GM12878 (cell line): ENCODE measurements at regions not wholly inside any gene's neighbourhood (a gene's known extent, or its start where the extent isn't known, plus 50 kb on each side); places are given as distances from the start of the nearest gene placed in this dataset.

Source experiments
- ATAC-seq: fragments of 200-7000 bp; cut with Tn5 transposase; 3 replicates; pipeline ENCODE4 v1.9.1; 2020; ENCODE audit warnings: mild to moderate bottlenecking, moderate library complexity
- BruUV-seq: library from RNA; stranded (reverse); fragments of 400-500 nt; replicated peaks from 2 replicates; lab custom pipeline; 2021; lab: Mats Ljungman, UMichigan
- CTCF ChIA-PET: fragments of 300-600 bp; sonication (Branson Sonifier 250); formaldehyde crosslinking; extraction: SDS; loops from one replicate; lab custom pipeline; 2021; ENCODE audit warnings: inconsistent platforms; lab: Yijun Ruan, JAX
- POLR2A ChIA-PET: fragments of 350-600 bp; formaldehyde crosslinking; extraction: SDS; loops from one replicate; lab custom pipeline; 2021; ENCODE audit warnings: inconsistent platforms; lab: Charles Lee
- RAD21 ChIA-PET: fragments of 300-600 bp; sonication (Branson Sonifier 250); formaldehyde crosslinking; loops from one replicate; lab custom pipeline; 2023; ENCODE audit warnings: antibody characterized with exemption; ENCODE audit not compliant: unreplicated experiment; lab: Charles Lee
- SMC1A ChIA-PET: fragments of 300-600 bp; sonication (Branson Sonifier 250); formaldehyde crosslinking; loops from one replicate; lab custom pipeline; 2023; ENCODE audit not compliant: unreplicated experiment, uncharacterized antibody; lab: Charles Lee
- DNase-seq: peaks from one replicate; pipeline ENCODE4 v3.0.0-alpha.2; 2011; ENCODE audit warnings: low read depth, low spot score
- FAIRE-seq: peaks from 3 replicates; lab custom pipeline; 2011; peaks lifted over from hg19 to GRCh38; lab: Jason Lieb, UNC
- H2AFZ ChIP-seq: 2 replicates; pipeline ENCODE4 v1.6.0; 2011; ENCODE audit warnings: low read depth, low read length, control low read depth; ENCODE audit not compliant: control insufficient read depth
- H3K27ac ChIP-seq: 2 replicates; pipeline ENCODE4 v1.5.1; 2011; ENCODE audit warnings: control low read depth; ENCODE audit not compliant: control insufficient read depth, insufficient read depth
- H3K27me3 ChIP-seq, 2 experiments: replicated peaks in 1 of 2; 2 replicates each; pipeline versions ENCODE4 v1.6.0 to v1.6.1; 2011; ENCODE audit warnings: low read length in 1 of 2; ENCODE audit not compliant: control insufficient read depth in 2 of 2, insufficient read depth in 2 of 2
- H3K36me3 ChIP-seq, 2 experiments: 2 replicates each; pipeline ENCODE4 v1.5.1; 2011; ENCODE audit warnings: low read length in 1 of 2; ENCODE audit not compliant: control insufficient read depth in 2 of 2, insufficient read depth in 2 of 2
- H3K4me1 ChIP-seq: 2 replicates; pipeline ENCODE4 v1.6.1; 2011; ENCODE audit warnings: mild to moderate bottlenecking, low read length, moderate library complexity, mixed read lengths; ENCODE audit not compliant: control insufficient read depth, insufficient read depth
- H3K4me2 ChIP-seq: 2 replicates; pipeline ENCODE4 v1.6.0; 2011; ENCODE audit warnings: control low read depth; ENCODE audit not compliant: control insufficient read depth, insufficient read depth
- H3K4me3 ChIP-seq: fragments of 200-600 bp; sonication (generic); 2 replicates; pipeline ENCODE4 v1.5.1; 2016
- H3K79me2 ChIP-seq: 2 replicates; pipeline ENCODE4 v1.6.0; 2011; ENCODE audit warnings: low read length; ENCODE audit not compliant: control insufficient read depth, insufficient read depth
- H3K9ac ChIP-seq: 2 replicates; pipeline ENCODE4 v1.8.0; 2011; ENCODE audit warnings: low read length, control low read depth, mixed read lengths; ENCODE audit not compliant: control insufficient read depth, insufficient read depth
- H3K9me3 ChIP-seq: replicated peaks from 3 replicates; pipeline ENCODE4 v1.5.1; 2011; ENCODE audit warnings: mild to moderate bottlenecking, low read length; ENCODE audit not compliant: control insufficient read depth, insufficient read depth
- H4K20me1 ChIP-seq: 2 replicates; pipeline ENCODE4 v1.6.0; 2011; ENCODE audit not compliant: control insufficient read depth, insufficient read depth
- BCL3 ChIP-seq: IDR thresholded peaks from 2 replicates; pipeline ENCODE4 v1.6.1; 2011; ENCODE audit warnings: borderline replicate concordance, low read depth, mild to moderate bottlenecking, moderate library complexity, low read length; ENCODE audit not compliant: insufficient read depth, poor library complexity, severe bottlenecking
- BRCA1 ChIP-seq: IDR thresholded peaks from 2 replicates; pipeline ENCODE4 v1.6.1; 2011; ENCODE audit warnings: low read depth, low read length, improper control_type of control experiment
- CREM ChIP-seq: IDR thresholded peaks from 2 replicates; pipeline ENCODE4 v1.6.1; 2014; ENCODE audit warnings: antibody characterized with exemption, low read depth
- E2F4 ChIP-seq: IDR thresholded peaks from 2 replicates; pipeline ENCODE4 v1.6.1; 2012; ENCODE audit warnings: low read depth, low read length, improper control_type of control experiment
- GABPA ChIP-seq: IDR thresholded peaks from 2 replicates; pipeline ENCODE4 v1.6.1; 2014; ENCODE audit warnings: antibody characterized with exemption, low read depth, mild to moderate bottlenecking, inconsistent platforms
- MEF2B ChIP-seq: fragments of 450-650 bp; IDR thresholded peaks from 2 replicates; pipeline ENCODE4 v1.6.1; 2018; ENCODE audit warnings: mild to moderate bottlenecking, moderate library complexity; ENCODE audit not compliant: partially characterized antibody, poor library complexity, severe bottlenecking
- MLLT1 ChIP-seq: fragments of 450-650 bp; IDR thresholded peaks from 2 replicates; pipeline ENCODE4 v1.6.1; 2016; ENCODE audit warnings: mild to moderate bottlenecking
- NFXL1 ChIP-seq: fragments of 450-650 bp; IDR thresholded peaks from 2 replicates; pipeline ENCODE4 v1.6.1; 2017; ENCODE audit warnings: antibody characterized with exemption, mild to moderate bottlenecking, borderline replicate concordance
- NFYB ChIP-seq: IDR thresholded peaks from 2 replicates; pipeline ENCODE4 v1.6.1; 2011; ENCODE audit warnings: low read depth, mild to moderate bottlenecking, low read length, improper control_type of control experiment, moderate library complexity; ENCODE audit not compliant: insufficient read depth
- POLR2AphosphoS2 ChIP-seq: IDR thresholded peaks from 2 replicates; pipeline ENCODE4 v1.6.1; 2011; ENCODE audit warnings: low read depth, mild to moderate bottlenecking, low read length, improper control_type of control experiment, moderate library complexity
- RUNX3 ChIP-seq: IDR thresholded peaks from 2 replicates; pipeline ENCODE4 v1.6.1; 2012; ENCODE audit warnings: low read length, inconsistent platforms
- SPI1 ChIP-seq: IDR thresholded peaks from 2 replicates; pipeline ENCODE4 v1.6.1; 2011; ENCODE audit warnings: low read depth, mild to moderate bottlenecking, low read length, moderate library complexity, borderline replicate concordance; ENCODE audit not compliant: insufficient read depth
- ZNF384 ChIP-seq: IDR thresholded peaks from 2 replicates; pipeline ENCODE4 v1.6.1; 2012; ENCODE audit warnings: low read depth, mild to moderate bottlenecking, low read length, improper control_type of control experiment, borderline replicate concordance
- WGBS: methylation state at CpG from one replicate; pipeline ENCODE4 v1.1.6; 2016; ENCODE audit warnings: low lambda C conversion rate; ENCODE audit not compliant: insufficient replicate concordance, insufficient coverage; ENCODE audit errors: missing lambda C conversion rate; 5-methylcytosine and 5-hydroxymethylcytosine counted together
- in situ Hi-C: fragments of 300-500 bp; cut with MboI; formaldehyde crosslinking; loops from 9 replicates; pipeline ENCODE4 v1.14.3; 2018; ENCODE audit warnings: mixed read lengths
- intact Hi-C: fragments of 100-400 bp; cut with micrococcal nuclease; formaldehyde crosslinking; loops from one replicate; pipeline ENCODE4 v1.14.2; 2022; ENCODE audit not compliant: unreplicated experiment
- TF ChIP-seq, protein P1 (sequence below): fragments of 450-650 bp; IDR thresholded peaks from 2 replicates; pipeline ENCODE4 v1.6.1; 2016; ENCODE audit warnings: mild to moderate bottlenecking
- TF ChIP-seq, protein P2 (sequence below): IDR thresholded peaks from 2 replicates; pipeline ENCODE4 v1.6.1; 2012; ENCODE audit warnings: low read depth, low read length, improper control_type of control experiment

DNA sequence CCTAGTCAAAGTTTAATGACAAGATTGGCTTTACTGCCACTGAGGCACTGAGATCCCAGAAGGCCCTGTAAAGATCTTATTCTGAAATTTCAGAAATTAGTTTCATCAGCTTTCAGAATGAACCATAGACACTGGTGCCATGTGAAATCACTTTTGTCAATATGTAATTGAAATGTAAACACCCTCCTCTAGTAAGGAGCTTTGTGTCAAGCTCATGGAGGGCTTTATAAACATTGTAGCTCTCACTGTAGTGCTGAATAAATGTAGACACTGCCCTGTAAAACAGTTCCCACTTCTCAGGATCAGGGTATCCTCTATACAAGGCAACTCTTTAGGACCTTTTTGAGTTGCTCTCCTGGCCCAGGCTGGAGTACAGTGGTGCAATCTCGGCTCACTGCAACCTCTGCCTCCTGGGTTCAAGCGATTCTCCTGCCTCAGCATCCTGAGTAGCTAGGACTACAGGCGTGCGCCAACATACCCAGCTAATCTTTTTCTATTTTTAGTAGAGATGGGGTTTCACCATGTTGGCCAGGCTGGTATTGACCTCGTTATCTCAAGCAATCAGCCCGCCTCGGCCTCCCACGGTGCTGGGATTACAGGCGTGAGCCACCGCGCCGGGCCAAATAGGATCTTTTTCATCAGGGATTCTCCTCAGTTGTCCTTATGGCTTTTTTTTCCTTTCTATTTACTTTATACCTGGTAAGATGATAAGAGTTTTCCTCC, 1823.9 kb upstream of the CDH9 start (continued):
- TF ChIP-seq BCL3: no peak

GRCh38 chr5:28855626-28856025, 1817.2 kb upstream of the CDH9 start:
- Histone ChIP-seq H3K79me2 (no peaks in the 10 kb centered on the region), H3K4me3 (no peak overlapping the region), H3K9ac (no peak overlapping the region), H3K27ac (no peak overlapping the region), H3K9me3 (no peaks in the 10 kb centered on the region), H4K20me1 (no peaks in the 10 kb centered on the region), H3K27me3 (no peaks in the 10 kb centered on the region), H2AFZ (no peak overlapping the region), H3K4me2 (no peak overlapping the region), H3K36me3 (no peaks in the 10 kb centered on the region), H3K4me1 (no peaks in the 10 kb centered on the region)
- WGBS: 0% methylated on average over 1 of the region's 1 CpG
- ATAC-seq (no peak), DNase-seq (no peak), FAIRE-seq (no peak)
- in situ Hi-C loops (no loop called here), intact Hi-C loops (no loop called here)
- BruUV-seq: no TSS peak
- ChIA-PET RAD21 (no interaction called here), SMC1A (no interaction called here), POLR2A (no interaction called here), CTCF (no interaction called here)
- TF ChIP-seq BRCA1 (no peak), ZNF384 (no peak), CREM (no peak), E2F4 (no peak), MLLT1 (no peak), NFXL1 (no peak), GABPA (no peak), POLR2AphosphoS2 (no peak), NFYB (no peak), MEF2B (no peak), RUNX3 (no peak), SPI1 (no peak)
- TF ChIP-seq, protein P1, sequence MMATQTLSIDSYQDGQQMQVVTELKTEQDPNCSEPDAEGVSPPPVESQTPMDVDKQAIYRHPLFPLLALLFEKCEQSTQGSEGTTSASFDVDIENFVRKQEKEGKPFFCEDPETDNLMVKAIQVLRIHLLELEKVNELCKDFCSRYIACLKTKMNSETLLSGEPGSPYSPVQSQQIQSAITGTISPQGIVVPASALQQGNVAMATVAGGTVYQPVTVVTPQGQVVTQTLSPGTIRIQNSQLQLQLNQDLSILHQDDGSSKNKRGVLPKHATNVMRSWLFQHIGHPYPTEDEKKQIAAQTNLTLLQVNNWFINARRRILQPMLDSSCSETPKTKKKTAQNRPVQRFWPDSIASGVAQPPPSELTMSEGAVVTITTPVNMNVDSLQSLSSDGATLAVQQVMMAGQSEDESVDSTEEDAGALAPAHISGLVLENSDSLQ: no peak
- TF ChIP-seq, protein P2, sequence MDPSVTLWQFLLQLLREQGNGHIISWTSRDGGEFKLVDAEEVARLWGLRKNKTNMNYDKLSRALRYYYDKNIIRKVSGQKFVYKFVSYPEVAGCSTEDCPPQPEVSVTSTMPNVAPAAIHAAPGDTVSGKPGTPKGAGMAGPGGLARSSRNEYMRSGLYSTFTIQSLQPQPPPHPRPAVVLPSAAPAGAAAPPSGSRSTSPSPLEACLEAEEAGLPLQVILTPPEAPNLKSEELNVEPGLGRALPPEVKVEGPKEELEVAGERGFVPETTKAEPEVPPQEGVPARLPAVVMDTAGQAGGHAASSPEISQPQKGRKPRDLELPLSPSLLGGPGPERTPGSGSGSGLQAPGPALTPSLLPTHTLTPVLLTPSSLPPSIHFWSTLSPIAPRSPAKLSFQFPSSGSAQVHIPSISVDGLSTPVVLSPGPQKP: no peak
